Activated CD4-positive, alpha-beta T cell treated with anti-CD3 and anti-CD28 coated beads, Interleukin-2, amount 50 U/mL, for 24 hours (primary cell): ENCODE measurements at regions not wholly inside any gene's neighbourhood (a gene's known extent, or its start where the extent isn't known, plus 50 kb on each side); places are given as distances from the start of the nearest gene placed in this dataset.

Experiments used
- DNase-seq, 2 donors: peaks; one replicate each; pipeline ENCODE4 v3.0.0-alpha.2; 2020; ENCODE audit warnings: low read depth in 1 of 2, low spot score in 1 of 2

DNA sequence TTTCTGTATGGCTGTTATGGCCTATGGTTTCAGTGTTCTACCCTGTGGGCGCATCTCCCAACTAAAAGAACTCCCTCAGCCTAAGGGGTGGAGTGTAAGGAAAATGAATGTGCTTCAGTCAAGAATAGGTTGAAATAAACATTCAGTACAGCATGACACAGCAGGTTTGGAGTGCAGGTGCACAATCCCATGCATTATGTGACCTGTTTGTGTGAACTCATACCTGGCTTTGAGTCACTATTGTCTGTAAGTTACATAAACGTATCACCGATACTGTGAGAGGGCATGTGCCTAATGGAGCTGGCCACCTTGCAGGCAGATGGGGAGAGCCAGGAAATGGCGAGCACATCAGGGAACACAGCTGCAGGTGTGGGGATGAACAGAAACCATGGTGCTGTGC lies 216.0 kb downstream of the DSEL start:
- no peak for DNase-seq

- DNase-seq, result no peak
Observed at GRCh38 chr18:67292814-67293213, 223.7 kb downstream of the DSEL start.

DNA sequence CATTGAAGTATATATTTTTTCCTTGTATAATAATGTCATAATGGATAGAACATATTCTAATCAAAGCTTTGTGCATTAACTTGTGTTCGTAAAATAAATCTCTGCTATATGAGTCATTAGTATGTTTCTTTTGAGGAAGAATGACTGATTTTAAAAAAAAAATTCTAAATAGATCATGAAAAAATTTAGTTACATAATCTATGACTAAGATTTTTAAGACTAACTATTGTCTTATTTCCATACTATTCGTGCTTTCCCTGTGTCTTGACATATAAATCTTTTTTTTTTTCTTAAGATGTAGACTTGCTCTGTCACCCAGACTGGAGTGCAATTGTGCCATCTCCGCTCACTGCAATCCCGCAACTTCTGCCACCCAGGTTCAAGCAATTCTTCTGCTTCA lies 226.1 kb downstream of the DSEL start:
- DNase-seq, result no peak

DNA sequence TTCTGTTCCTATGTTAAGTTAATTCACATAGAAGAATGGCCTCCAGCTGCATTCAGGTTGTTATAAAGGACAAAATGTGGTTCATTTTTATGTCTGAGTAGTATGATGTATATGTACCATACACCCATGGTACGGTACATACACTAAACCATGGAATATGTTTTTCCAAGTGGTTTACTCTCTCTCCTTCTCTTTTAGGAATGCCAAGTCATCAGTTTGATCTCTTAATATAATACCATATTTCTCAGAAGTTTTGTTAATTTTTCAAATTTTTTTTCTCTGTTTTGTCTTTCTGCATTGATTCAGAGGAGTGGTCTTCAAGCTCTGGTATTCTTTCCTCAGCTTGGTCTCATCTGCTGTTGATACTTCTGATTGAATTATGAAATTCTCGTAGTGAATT lies 230.9 kb downstream of the DSEL start:
- no peak for DNase-seq

DNA sequence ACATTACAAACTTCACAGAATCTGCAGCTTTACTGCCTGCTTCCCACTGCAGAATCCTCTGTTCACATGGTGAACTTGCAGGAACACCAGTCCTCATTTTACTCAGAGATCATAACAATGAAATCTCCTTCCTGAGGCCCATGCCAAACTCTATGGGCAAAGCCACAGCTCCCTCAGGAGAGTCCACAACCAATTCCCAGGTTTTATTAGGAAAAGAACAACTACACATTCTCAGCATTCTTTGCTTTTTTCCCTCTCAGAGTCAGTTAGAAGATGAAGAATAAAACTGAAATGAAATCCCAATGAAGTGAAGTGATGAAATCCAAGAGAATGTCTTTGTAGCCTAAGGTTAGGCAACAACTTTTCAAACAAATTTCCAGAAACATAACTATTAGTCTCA lies 233.7 kb downstream of the DSEL start:
- DNase-seq, result no peak

DNA sequence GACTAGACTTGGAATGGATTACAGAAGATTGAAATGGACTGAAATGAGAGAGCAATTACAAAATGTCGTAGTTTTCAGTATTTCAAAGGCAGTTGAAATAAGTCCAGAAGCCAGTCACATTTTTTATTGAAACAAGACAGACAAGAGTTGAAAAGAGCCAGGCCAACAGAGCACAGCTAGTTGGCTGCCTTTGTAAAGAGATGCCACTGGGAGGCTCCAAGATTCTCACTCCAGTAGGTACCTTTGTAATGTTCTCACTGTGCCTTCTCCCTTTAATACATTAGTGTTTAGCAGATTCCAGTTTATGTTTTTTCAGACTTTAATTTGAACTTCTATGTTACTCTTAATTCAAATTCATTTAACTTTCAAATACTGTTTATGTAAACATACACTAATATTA lies 234.8 kb downstream of the DSEL start:
- DNase-seq, result no peak

- DNase-seq, result no peak
Observed at GRCh38 chr18:67280486-67281242, 235.9 kb downstream of the DSEL start.

- DNase-seq, result no peak
Observed at GRCh38 chr18:67279988-67280387, 236.5 kb downstream of the DSEL start.

GRCh38 chr18:67278984-67279383 lies 237.5 kb downstream of the DSEL start:
- no peak for DNase-seq

DNA sequence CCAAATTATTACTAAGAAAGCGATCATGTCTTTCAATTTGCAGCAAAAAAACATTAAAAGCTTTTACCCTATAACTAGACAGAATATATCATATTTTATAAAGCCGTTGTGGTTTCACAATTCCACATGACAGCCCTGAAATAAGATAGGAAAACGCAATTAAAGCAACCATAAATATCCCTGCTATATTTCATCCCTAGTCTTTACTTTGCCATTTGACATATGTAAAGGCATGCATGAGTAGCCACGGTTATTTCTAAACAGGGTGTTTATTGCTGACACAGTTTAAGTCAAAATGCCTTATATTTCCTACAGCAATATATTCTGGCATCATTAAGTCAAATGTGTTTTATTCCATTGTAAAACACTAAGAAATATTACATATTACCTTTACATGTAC lies 239.9 kb downstream of the DSEL start:
- DNase-seq, result no peak

GRCh38 chr18:67273288-67273687 lies 243.2 kb downstream of the DSEL start:
- DNase-seq, result no peak

DNA sequence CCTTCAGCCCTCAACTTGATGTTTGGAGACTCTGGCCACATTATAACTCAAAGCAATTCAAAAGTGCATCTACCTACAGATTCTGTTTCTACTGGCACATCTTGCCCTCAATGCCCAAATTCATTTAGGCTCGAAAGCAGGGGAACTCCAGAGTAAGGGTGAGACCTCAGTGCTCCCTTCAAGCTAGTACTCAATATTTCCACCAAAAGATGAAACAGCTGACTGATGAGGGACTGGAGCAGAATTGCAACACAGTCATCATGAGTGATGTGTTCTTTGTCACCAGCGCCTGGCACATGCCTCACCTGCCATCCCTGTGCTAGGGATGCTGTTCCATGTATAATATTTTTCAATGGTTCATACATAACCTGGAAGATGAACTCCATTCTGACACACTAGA lies 247.3 kb downstream of the DSEL start:
- no peak for DNase-seq

- DNase-seq, result no peak
Observed at GRCh38 chr18:67268530-67268929, 248.0 kb downstream of the DSEL start.

DNA sequence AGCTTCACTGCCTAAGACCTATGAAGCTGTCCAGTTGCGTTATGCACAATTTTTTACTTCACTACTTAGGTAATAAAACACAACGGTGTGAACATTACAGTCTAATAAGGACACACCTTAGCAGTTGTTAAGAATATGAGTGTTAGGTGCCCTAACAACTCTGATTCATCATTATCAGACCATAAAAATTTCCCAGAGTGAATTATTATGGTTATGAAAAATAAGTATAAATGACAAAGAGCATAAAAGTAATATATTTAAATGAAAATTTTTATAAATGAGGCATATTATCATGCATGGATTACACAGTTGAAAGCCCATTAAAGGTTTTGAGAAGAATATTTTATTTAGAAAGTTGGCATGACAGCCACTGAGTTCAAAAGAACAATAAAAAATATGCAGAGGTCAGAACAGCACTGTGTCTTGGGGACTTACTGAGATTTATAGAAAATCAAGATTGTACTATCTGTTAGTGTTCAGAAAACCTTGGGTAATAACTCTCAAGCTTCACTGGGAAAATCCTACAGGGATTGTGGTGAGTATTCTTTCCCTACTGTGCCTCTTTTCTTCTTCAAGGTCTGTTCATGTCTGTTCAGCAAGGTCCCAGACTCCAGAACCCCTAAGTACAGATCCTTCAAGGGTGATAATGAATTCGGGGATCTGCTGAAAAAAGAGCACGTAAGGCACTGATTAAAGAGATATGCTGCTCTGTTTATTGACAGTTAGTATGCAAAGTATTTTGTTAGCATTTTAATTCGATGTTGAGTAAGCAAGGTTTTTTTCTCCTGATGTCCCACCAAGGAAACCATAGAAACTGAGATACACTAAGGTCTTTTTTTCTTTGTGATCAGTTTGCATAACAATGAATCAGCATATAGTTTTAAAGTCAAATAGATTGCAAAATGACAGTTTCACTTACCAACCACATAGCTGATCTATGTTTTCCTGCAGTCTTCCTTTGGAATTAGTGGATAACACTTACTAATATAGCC lies 250.0 kb downstream of the DSEL start:
- DNase-seq, result no peak

GRCh38 chr18:67265464-67266245 lies 250.9 kb downstream of the DSEL start:
- no peak for DNase-seq

GRCh38 chr18:67261931-67262552 lies 254.5 kb downstream of the DSEL start:
- DNase-seq, result no peak

- no peak for DNase-seq
Observed at GRCh38 chr18:67260841-67261240, 255.7 kb downstream of the DSEL start.

DNA sequence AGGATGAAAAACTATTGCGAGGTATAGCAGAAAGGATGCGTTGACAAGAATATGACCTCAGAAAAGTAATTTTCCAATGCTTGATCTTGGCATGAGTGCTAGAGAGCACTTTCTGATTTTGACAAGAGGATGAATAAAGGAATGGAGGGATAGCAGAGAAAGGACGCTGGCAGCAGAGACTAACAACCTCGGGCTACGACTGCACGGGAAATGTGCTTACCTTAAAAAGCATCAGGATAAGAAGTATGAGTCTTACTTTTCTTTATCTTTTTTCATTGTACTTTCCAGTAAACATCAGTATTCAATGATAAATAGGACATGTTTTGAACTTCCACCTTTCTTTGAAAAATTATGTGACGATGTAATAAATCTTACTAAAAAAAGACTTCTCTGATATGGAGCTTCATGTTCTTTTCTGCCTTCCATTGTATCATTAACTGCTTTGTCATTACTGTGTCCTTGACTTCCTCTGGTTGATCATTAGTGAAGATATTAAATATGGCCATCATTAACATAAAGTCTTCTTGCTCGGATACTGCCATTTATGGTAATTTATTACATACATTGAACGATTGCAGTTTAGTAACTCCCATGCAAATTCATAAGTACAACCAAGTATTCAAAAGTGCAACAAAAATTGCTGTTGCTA lies 265.6 kb downstream of the DSEL start:
- no peak for DNase-seq

- DNase-seq, result no peak
Observed at GRCh38 chr18:67243799-67244587, 272.5 kb downstream of the DSEL start.

GRCh38 chr18:67242001-67242400 lies 274.5 kb downstream of the DSEL start:
- no peak for DNase-seq
